Neural progenitor cell (in vitro differentiated cells): ENCODE measurements at regions not wholly inside any gene's neighbourhood (a gene's known extent, or its start where the extent isn't known, plus 50 kb on each side); places are given as distances from the start of the nearest gene placed in this dataset.

ENCODE experiments used
- CTCF ChIP-seq: fragments of 200-600 bp; sonication (generic); IDR thresholded peaks from 2 replicates; pipeline ENCODE4 v1.5.1; 2017; ENCODE audit warnings: antibody characterized with exemption, mild to moderate bottlenecking
- EZH2 ChIP-seq: fragments of 200-600 bp; sonication (generic); IDR thresholded peaks from 2 replicates; pipeline ENCODE4 v1.6.1; 2017; ENCODE audit warnings: antibody characterized with exemption, mild to moderate bottlenecking, moderate library complexity
- EZH2phosphoT487 ChIP-seq: fragments of 200-600 bp; sonication (generic); IDR thresholded peaks from 2 replicates; pipeline ENCODE4 v1.6.1; 2017; ENCODE audit warnings: antibody characterized with exemption

- no peak for TF ChIP-seq EZH2
- no peak for TF ChIP-seq CTCF
- TF ChIP-seq EZH2phosphoT487: no peak
Observed at GRCh38 chr7:26060733-26061677, 91.0 kb upstream of the NFE2L3 start.
